AG04449 (cell line): ENCODE measurements at regions not wholly inside any gene's neighbourhood (a gene's known extent, or its start where the extent isn't known, plus 50 kb on each side); places are given as distances from the start of the nearest gene placed in this dataset.

ENCODE experiments used
- CTCF ChIA-PET: fragments of 350-600 bp; formaldehyde crosslinking; extraction: SDS; loops from one replicate; lab custom pipeline; 2021; ENCODE audit warnings: antibody characterized with exemption; lab: Yijun Ruan, JAX
- POLR2A ChIA-PET: fragments of 400-600, 350-600 bp; formaldehyde crosslinking; extraction: SDS; loops from one replicate; lab custom pipeline; 2020; ENCODE audit warnings: antibody characterized with exemption, inconsistent platforms; lab: Yijun Ruan, JAX
- DNase-seq: peaks from one replicate; pipeline ENCODE4 v3.0.0-alpha.2; 2010; ENCODE audit warnings: low read depth, low spot score
- H3K4me3 ChIP-seq: 2 replicates; pipeline ENCODE4 v1.5.1; 2011; ENCODE audit warnings: low read depth, mild to moderate bottlenecking, control low read depth, low read length
- CTCF ChIP-seq: IDR thresholded peaks from one replicate; pipeline ENCODE4 v1.5.1; 2011; ENCODE audit warnings: mild to moderate bottlenecking, moderate library complexity, low read length, control low read depth, inconsistent platforms; ENCODE audit not compliant: insufficient read depth; ENCODE audit errors: missing control alignments

- POLR2A ChIA-PET: no interaction called here
- CTCF ChIA-PET: no interaction called here
- TF ChIP-seq CTCF: no peak
- no peak for DNase-seq
- no peak overlapping the region for H3K4me3 ChIP-seq
These were observed 115.2 kb upstream of the PCGF5 start for GRCh38 chr10:91105269-91105668.

GRCh38 chr10:91108820-91109219 lies 111.6 kb upstream of the PCGF5 start:
- DNase-seq: no peak
- no peak overlapping the region for H3K4me3 ChIP-seq
- CTCF ChIA-PET: no interaction called here
- POLR2A ChIA-PET: no interaction called here
- no peak for TF ChIP-seq CTCF

GRCh38 chr10:91111060-91111459 lies 109.4 kb upstream of the PCGF5 start:
- ChIA-PET POLR2A (no interaction called here), CTCF (no interaction called here)
- TF ChIP-seq CTCF: no peak
- no peak for DNase-seq
- H3K4me3 ChIP-seq: no peak overlapping the region

- POLR2A ChIA-PET: no interaction called here
- CTCF ChIA-PET: interaction anchor here (1.7 kb wide), 1 partner anchor 27 kb away, joined by 4 read pairs; no protein-coding TSS in a partner anchor
- DNase-seq: no peak
- TF ChIP-seq CTCF: no peak
- no peak overlapping the region for H3K4me3 ChIP-seq
These were observed 104.7 kb upstream of the PCGF5 start for GRCh38 chr10:91115618-91116390.

- TF ChIP-seq CTCF: no peak
- ChIA-PET CTCF (interaction anchor here (1.5 kb wide), 1 partner anchor 133 kb away, joined by 6 read pairs; no protein-coding TSS in a partner anchor), POLR2A (no interaction called here)
- H3K4me3 ChIP-seq: no peak overlapping the region
- no peak for DNase-seq
These were observed 103.0 kb upstream of the PCGF5 start for GRCh38 chr10:91117505-91117904.

- CTCF ChIA-PET: no interaction called here
- no peak for DNase-seq
- no peak overlapping the region for H3K4me3 ChIP-seq
- TF ChIP-seq CTCF: no peak
- POLR2A ChIA-PET: no interaction called here
These were observed 100.1 kb upstream of the PCGF5 start for GRCh38 chr10:91120348-91120747.
